Loucy (cell line): ENCODE measurements at regions not wholly inside any gene's neighbourhood (a gene's known extent, or its start where the extent isn't known, plus 50 kb on each side); places are given as distances from the start of the nearest gene placed in this dataset.

ENCODE experiments used
- H2AFZ ChIP-seq: fragments of 200-600 bp; sonication (generic); 2 replicates; pipeline ENCODE4 v1.6.0; 2016; ENCODE audit warnings: antibody characterized with exemption, mild to moderate bottlenecking, low read length, moderate library complexity
- H3F3A ChIP-seq: fragments of 200-600 bp; 2 replicates; pipeline ENCODE4 v1.6.0; 2016; ENCODE audit warnings: antibody characterized with exemption, low read depth, mild to moderate bottlenecking
- H3K27me3 ChIP-seq: fragments of 200-600 bp; sonication (generic); 2 replicates; pipeline ENCODE4 v1.6.1; 2014; ENCODE audit warnings: low read length, mild to moderate bottlenecking; ENCODE audit not compliant: insufficient read depth, poor library complexity, severe bottlenecking
- H3K36me3 ChIP-seq: fragments of 200-600 bp; sonication (generic); 2 replicates; pipeline ENCODE4 v1.6.1; 2016; ENCODE audit warnings: low read length; ENCODE audit not compliant: insufficient read depth
- H3K4me1 ChIP-seq: fragments of 200-600 bp; sonication (generic); 2 replicates; pipeline ENCODE4 v1.5.1; 2014; ENCODE audit warnings: low read length, mild to moderate bottlenecking; ENCODE audit not compliant: insufficient read depth, poor library complexity, severe bottlenecking
- H3K4me2 ChIP-seq: fragments of 200-600 bp; sonication (generic); 2 replicates; pipeline ENCODE4 v1.6.0; 2014; ENCODE audit warnings: antibody characterized with exemption, low read length, low read depth, mild to moderate bottlenecking; ENCODE audit not compliant: poor library complexity, severe bottlenecking
- H3K4me3 ChIP-seq: fragments of 200-600 bp; sonication (generic); 2 replicates; pipeline ENCODE4 v1.5.1; 2014; ENCODE audit warnings: low read length, mild to moderate bottlenecking, mixed read lengths; ENCODE audit not compliant: poor library complexity, severe bottlenecking
- H3K79me2 ChIP-seq: fragments of 200-600 bp; sonication (generic); 2 replicates; pipeline ENCODE4 v1.6.1; 2014; ENCODE audit warnings: low read length; ENCODE audit not compliant: insufficient read depth
- H3K9ac ChIP-seq: fragments of 200-600 bp; sonication (generic); 2 replicates; pipeline ENCODE4 v1.6.0; 2014; ENCODE audit warnings: mild to moderate bottlenecking, low read depth, low read length, moderate library complexity; ENCODE audit not compliant: poor library complexity, severe bottlenecking
- H3K9me2 ChIP-seq: fragments of 200-600 bp; sonication (generic); replicated peaks from 2 replicates; pipeline ENCODE4 v1.6.1; 2016; ENCODE audit warnings: low read depth, low read length, mixed read lengths
- H3K9me3 ChIP-seq: fragments of 200-600 bp; sonication (generic); 2 replicates; pipeline ENCODE4 v1.6.1; 2014; ENCODE audit warnings: mild to moderate bottlenecking, antibody characterized with exemption, low read length, low read depth; ENCODE audit not compliant: insufficient read depth
- H4K20me1 ChIP-seq: fragments of 200-600 bp; sonication (generic); 2 replicates; pipeline ENCODE4 v1.6.0; 2014; ENCODE audit warnings: antibody characterized with exemption, low read length, mild to moderate bottlenecking; ENCODE audit not compliant: insufficient read depth, poor library complexity, severe bottlenecking
- EZH2phosphoT487 ChIP-seq: fragments of 200-600 bp; IDR thresholded peaks from 2 replicates; pipeline ENCODE4 v1.6.1; 2018; ENCODE audit warnings: antibody characterized with exemption, mild to moderate bottlenecking, moderate library complexity, borderline replicate concordance
- TF ChIP-seq, protein P1 (sequence below): fragments of 200-600 bp; sonication (generic); conservative IDR thresholded peaks from 2 replicates; pipeline ENCODE4 v1.5.1; 2014; ENCODE audit warnings: mild to moderate bottlenecking, antibody characterized with exemption, low read length

DNA sequence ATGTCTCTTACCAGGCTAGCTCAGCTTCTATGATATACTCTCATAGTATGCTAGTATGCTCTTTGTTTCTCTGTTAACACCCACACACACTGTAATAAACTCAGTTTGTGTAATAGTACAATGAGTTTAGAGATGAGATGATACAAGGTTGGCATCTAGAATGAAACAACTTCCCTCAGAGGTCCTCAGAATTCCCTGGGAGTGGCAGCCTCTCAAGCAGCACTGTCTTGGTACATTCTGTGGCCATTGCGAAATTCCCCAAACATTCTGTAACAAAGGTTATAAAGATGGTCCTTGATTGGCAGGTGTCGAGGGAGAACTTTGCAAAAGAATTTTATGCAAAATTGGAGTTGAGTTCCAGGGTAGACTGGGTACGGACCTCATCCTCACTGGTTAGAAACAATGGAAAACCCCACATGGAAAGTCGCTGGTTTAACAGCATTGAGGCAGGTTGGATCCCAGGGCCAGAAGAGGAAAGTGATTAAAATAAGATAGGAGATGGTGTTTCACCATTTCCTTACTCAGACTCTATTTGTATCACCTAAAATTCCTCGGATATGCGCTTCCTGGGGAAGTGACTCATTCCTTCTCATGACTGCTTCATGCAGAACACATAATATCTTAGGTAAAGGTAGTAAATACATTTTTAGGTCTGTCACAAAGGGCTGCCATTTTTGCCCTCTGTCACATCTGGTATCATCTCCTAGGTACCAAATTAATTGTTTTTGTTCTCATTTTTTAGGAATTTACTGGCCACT lies 657.8 kb downstream of the SORCS1 start:
- no peaks in the 10 kb centered on the region for H3K79me2 ChIP-seq
- H3K36me3 ChIP-seq = no peaks in the 10 kb centered on the region
- H3K9me2 ChIP-seq = no peaks in the 10 kb centered on the region
- no peak overlapping the region for H2AFZ ChIP-seq
- TF ChIP-seq, protein P1, sequence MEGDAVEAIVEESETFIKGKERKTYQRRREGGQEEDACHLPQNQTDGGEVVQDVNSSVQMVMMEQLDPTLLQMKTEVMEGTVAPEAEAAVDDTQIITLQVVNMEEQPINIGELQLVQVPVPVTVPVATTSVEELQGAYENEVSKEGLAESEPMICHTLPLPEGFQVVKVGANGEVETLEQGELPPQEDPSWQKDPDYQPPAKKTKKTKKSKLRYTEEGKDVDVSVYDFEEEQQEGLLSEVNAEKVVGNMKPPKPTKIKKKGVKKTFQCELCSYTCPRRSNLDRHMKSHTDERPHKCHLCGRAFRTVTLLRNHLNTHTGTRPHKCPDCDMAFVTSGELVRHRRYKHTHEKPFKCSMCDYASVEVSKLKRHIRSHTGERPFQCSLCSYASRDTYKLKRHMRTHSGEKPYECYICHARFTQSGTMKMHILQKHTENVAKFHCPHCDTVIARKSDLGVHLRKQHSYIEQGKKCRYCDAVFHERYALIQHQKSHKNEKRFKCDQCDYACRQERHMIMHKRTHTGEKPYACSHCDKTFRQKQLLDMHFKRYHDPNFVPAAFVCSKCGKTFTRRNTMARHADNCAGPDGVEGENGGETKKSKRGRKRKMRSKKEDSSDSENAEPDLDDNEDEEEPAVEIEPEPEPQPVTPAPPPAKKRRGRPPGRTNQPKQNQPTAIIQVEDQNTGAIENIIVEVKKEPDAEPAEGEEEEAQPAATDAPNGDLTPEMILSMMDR = no peak
- TF ChIP-seq EZH2phosphoT487 = no peak
- H3K27me3 ChIP-seq = no peaks in the 10 kb centered on the region
- H3K9me3 ChIP-seq = no peaks in the 10 kb centered on the region
- H3K9ac ChIP-seq = no peak overlapping the region
- H3F3A ChIP-seq = no peaks in the 10 kb centered on the region
- H3K4me3 ChIP-seq = no peak overlapping the region
- H4K20me1 ChIP-seq = no peaks in the 10 kb centered on the region
- H3K4me2 ChIP-seq = no peak overlapping the region
- H3K4me1 ChIP-seq = no peaks in the 10 kb centered on the region

DNA sequence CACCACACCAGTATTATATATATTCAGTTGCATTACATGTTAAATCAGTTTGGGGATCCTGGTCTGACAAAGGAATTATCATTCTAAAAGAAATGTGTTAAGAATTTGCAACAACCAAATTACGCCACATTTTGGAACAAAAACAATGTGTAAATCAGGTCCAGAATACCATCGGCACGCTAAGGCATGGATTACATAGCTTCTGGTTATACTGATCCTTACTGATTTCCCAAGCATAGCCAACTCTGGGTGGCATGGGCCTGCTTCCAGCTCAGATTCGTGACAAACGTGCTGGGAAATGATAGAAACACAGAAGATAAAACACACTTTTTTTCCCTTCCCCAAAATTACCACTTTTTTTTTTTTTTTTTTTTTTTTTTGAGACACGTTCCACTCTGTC lies 660.0 kb downstream of the SORCS1 start:
- Histone ChIP-seq H3K9me3 (no peaks in the 10 kb centered on the region), H3K9me2 (0 out of 2 replicates have a peak, but pooled peaks cover 5% of the 10 kb centered on the region), H3K4me1 (no peaks in the 10 kb centered on the region), H3F3A (no peaks in the 10 kb centered on the region), H3K36me3 (no peaks in the 10 kb centered on the region), H3K9ac (no peak overlapping the region), H3K79me2 (no peaks in the 10 kb centered on the region), H2AFZ (no peak overlapping the region), H3K27me3 (no peaks in the 10 kb centered on the region), H4K20me1 (no peaks in the 10 kb centered on the region), H3K4me3 (no peak overlapping the region), H3K4me2 (no peak overlapping the region)
- no peak for TF ChIP-seq EZH2phosphoT487
- TF ChIP-seq, protein P1 = no peak

DNA sequence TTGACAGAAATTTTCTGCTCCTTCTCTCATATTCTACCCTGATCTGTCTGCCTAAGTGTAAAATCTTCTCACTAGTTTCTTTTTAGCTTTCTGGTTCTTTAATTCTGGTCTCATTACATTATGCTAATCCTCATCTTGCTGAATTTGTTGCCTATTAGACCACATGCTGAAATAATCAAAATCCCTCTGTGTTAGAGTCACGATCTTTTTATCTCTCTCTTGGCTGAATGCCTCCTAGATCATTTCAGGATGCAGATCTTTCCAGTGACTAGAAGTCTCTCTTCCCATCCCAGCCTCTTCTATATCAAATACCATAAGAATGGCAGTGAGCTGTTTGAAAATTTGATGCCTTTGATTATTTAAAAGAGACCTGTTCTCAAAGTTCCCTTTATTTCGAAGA lies 661.9 kb downstream of the SORCS1 start:
- Histone ChIP-seq H4K20me1 (no peaks in the 10 kb centered on the region), H3K9me3 (no peaks in the 10 kb centered on the region; the same call in 1 of the 2 replicates), H3K4me3 (no peak overlapping the region), H3K36me3 (no peaks in the 10 kb centered on the region), H3K9ac (no peak overlapping the region), H3K4me2 (no peak overlapping the region), H3K79me2 (no peaks in the 10 kb centered on the region), H3F3A (no peaks in the 10 kb centered on the region), H3K9me2 (0 out of 2 replicates have a peak, but pooled peaks cover 5% of the 10 kb centered on the region), H3K27me3 (no peaks in the 10 kb centered on the region), H2AFZ (no peak overlapping the region), H3K4me1 (no peaks in the 10 kb centered on the region)
- no peak for TF ChIP-seq EZH2phosphoT487
- TF ChIP-seq, protein P1 = no peak
